Fibroblast of lung (primary cell): ENCODE measurements at regions not wholly inside any gene's neighbourhood (a gene's known extent, or its start where the extent isn't known, plus 50 kb on each side); places are given as distances from the start of the nearest gene placed in this dataset.
"Not testable (repeated sequence)": the region's sequence is repeated elsewhere in the genome, so short reads cannot be mapped to it uniquely, and the experiment has no call there.

Source experiments
- CTCF ChIP-seq, 2 donors: IDR thresholded peaks in 1 of 2; conservative IDR thresholded peaks in 1 of 2; 1 replicate in 1 of 2; 2 replicates in 1 of 2; pipeline ENCODE4 v1.5.1; 2011 to 2012; ENCODE audit warnings: low read length in 2 of 2, control low read depth in 1 of 2, inconsistent platforms in 1 of 2, low read depth in 1 of 2, mild to moderate bottlenecking in 1 of 2
- EZH2 ChIP-seq: IDR thresholded peaks from 2 replicates; pipeline ENCODE4 v1.5.1; 2012; ENCODE audit warnings: low read length, control low read depth, mild to moderate bottlenecking; ENCODE audit errors: missing control alignments

GRCh38 chr13:87249847-87250246, 421.3 kb upstream of the SLITRK5 start:
- not testable (repeated sequence) for TF ChIP-seq CTCF (conservative IDR thresholded peaks at IDR 0.05 in 1 of 2, IDR thresholded peaks at IDR 0.05 in 1 of 2; ENCODE audit: low read depth in 1 of 2, low read length in 2 of 2); EZH2
